Transverse colon (tissue), 4 donors: ENCODE measurements at regions not wholly inside any gene's neighbourhood (a gene's known extent, or its start where the extent isn't known, plus 50 kb on each side); places are given as distances from the start of the nearest gene placed in this dataset.

ENCODE experiments used
- DNase-seq: peaks from one replicate; pipeline ENCODE4 v3.0.0-alpha.2; 2019
- H3K27ac ChIP-seq, 4 donors: fragments of 200-600 bp; sonication (generic); 2 replicates each; pipeline ENCODE4 v1.5.1; 2016 to 2018; ENCODE audit warnings: inconsistent platforms in 4 of 4
- H3K27me3 ChIP-seq: fragments of 200-600 bp; sonication (generic); 2 replicates; pipeline ENCODE4 v1.5.1; 2017; ENCODE audit warnings: inconsistent platforms
- H3K36me3 ChIP-seq, 4 donors: fragments of 200-600 bp; sonication (generic); 2 replicates each; pipeline ENCODE4 v1.5.1; 2017 to 2019; ENCODE audit warnings: inconsistent platforms in 4 of 4
- H3K4me1 ChIP-seq, 4 donors: fragments of 200-600 bp; sonication (generic); 2 replicates each; pipeline ENCODE4 v1.5.1; 2017 to 2020; ENCODE audit warnings: inconsistent platforms in 4 of 4
- H3K4me3 ChIP-seq, 4 donors: fragments of 200-600 bp; sonication (generic); 1 replicate in 1 of 4; 2 replicates in 3 of 4; pipeline versions ENCODE4 v1.5.1 to v1.6.1; 2017 to 2019; ENCODE audit warnings: inconsistent platforms in 4 of 4
- H3K9me3 ChIP-seq, 2 donors: fragments of 200-600 bp; sonication (generic); 2 replicates each; pipeline ENCODE4 v1.5.1; 2017 to 2019; ENCODE audit warnings: inconsistent platforms in 2 of 2
- CTCF ChIP-seq, 5 experiments: fragments of 200-600 bp in 3 of 5; fragments of 450-650 bp in 2 of 5; sonication (generic) in 3 of 5; IDR thresholded peaks; 1 replicate in 2 of 5; 2 replicates in 3 of 5; pipeline ENCODE4 v1.5.1; 2016 to 2017; ENCODE audit warnings: antibody characterized with exemption in 5 of 5, inconsistent platforms in 3 of 5, mild to moderate bottlenecking in 2 of 5, moderate library complexity in 1 of 5
- EP300 ChIP-seq: sonication (generic); formaldehyde crosslinking; IDR thresholded peaks from one replicate; pipeline ENCODE4 v1.6.1; 2017; ENCODE audit warnings: antibody characterized with exemption, low read depth
- POLR2A ChIP-seq: fragments of 450-650 bp; IDR thresholded peaks from one replicate; pipeline ENCODE4 v1.6.1; 2016; ENCODE audit warnings: antibody characterized with exemption, mild to moderate bottlenecking, moderate library complexity
- POLR2AphosphoS5 ChIP-seq, 3 donors: sonication (generic); formaldehyde crosslinking; IDR thresholded peaks; one replicate each; pipeline ENCODE4 v1.6.1; 2016; ENCODE audit warnings: antibody characterized with exemption in 3 of 3
- WGBS, 2 donors: methylation state at CpG; one replicate each; pipeline ENCODE4 v1.1.5; 2018; ENCODE audit warnings: low coverage in 1 of 2; 5-methylcytosine and 5-hydroxymethylcytosine counted together
- in situ Hi-C, 4 donors: fragments of 200-750 bp; cut with MboI; loops; one replicate each; pipeline versions ENCODE4 v1.15.0 to v1.15.1; 2017; ENCODE audit warnings: low sequenced_read_pairs in 3 of 4, low pct_ligation_motif_present in 1 of 4, low pct_unique_long_range_greater_than_20kb in 1 of 4
- intact Hi-C: fragments of 100-400 bp; cut with DNase I; formaldehyde crosslinking; loops from one replicate; pipeline ENCODE4 v1.15.1; 2023; ENCODE audit warnings: low total_unique reads

GRCh38 chr18:54762386-54762785 is 65.9 kb upstream of the RAB27B start:
- no peak overlapping the region for H3K27ac ChIP-seq
- TF ChIP-seq CTCF (IDR thresholded peaks at IDR 0.05): no peak
- H3K4me1 ChIP-seq: peaks cover 0 to 7% (median 2%) of the 10 kb centered on the region in 4 donors
- 58 to 75% methylated on average over 4 to 5 of the region's 5 CpGs for WGBS, 2 donors
- H3K9me3 ChIP-seq: no peaks in the 10 kb centered on the region
- intact Hi-C loops: no loop called here
- no peak overlapping the region for H3K4me3 ChIP-seq
- no peak for DNase-seq
- no peaks in the 10 kb centered on the region for H3K36me3 ChIP-seq
- H3K27me3 ChIP-seq: no peaks in the 10 kb centered on the region
- in situ Hi-C loops: no loop called here

- TF ChIP-seq CTCF (IDR thresholded peaks at IDR 0.05) (no peak), EP300 (no peak), POLR2A (no peak), POLR2AphosphoS5 (IDR thresholded peaks at IDR 0.05) (no peak)
- no peaks in the 10 kb centered on the region for H3K36me3 ChIP-seq
- no peak for DNase-seq
- intact Hi-C loops (no loop called here), in situ Hi-C loops (no loop called here)
- peaks cover 0 to 7% (median 2%) of the 10 kb centered on the region in 4 donors for H3K4me1 ChIP-seq
- H3K27ac ChIP-seq: no peak overlapping the region
- H3K9me3 ChIP-seq: no peaks in the 10 kb centered on the region
- H3K27me3 ChIP-seq: no peaks in the 10 kb centered on the region
- no peak overlapping the region for H3K4me3 ChIP-seq
- 86 to 94% methylated on average over 3 of the region's 3 CpGs for WGBS, 2 donors
Measured at GRCh38 chr18:54764786-54765185, 63.5 kb upstream of the RAB27B start.

GRCh38 chr18:54765636-54766375 is 62.5 kb upstream of the RAB27B start:
- DNase-seq: no peak
- intact Hi-C loops (no loop called here), in situ Hi-C loops (no loop called here)
- no peaks in the 10 kb centered on the region for H3K36me3 ChIP-seq
- H3K27me3 ChIP-seq: no peaks in the 10 kb centered on the region
- WGBS, 2 donors: 64 to 74% methylated on average over 3 of the region's 3 CpGs
- H3K4me3 ChIP-seq: no peak overlapping the region
- H3K4me1 ChIP-seq: peaks cover 0 to 7% (median 2%) of the 10 kb centered on the region in 4 donors
- H3K9me3 ChIP-seq: no peaks in the 10 kb centered on the region
- H3K27ac ChIP-seq: peak overlapping the region in 1 of 4 donors; percentile 2
- TF ChIP-seq EP300 (no peak), POLR2AphosphoS5 (IDR thresholded peaks at IDR 0.05) (no peak), CTCF (IDR thresholded peaks at IDR 0.05) (no peak), POLR2A (no peak)

GRCh38 chr18:54766634-54767033 is 61.6 kb upstream of the RAB27B start:
- H3K4me3 ChIP-seq: no peak overlapping the region
- peaks cover 0 to 7% (median 2%) of the 10 kb centered on the region in 4 donors for H3K4me1 ChIP-seq
- H3K27ac ChIP-seq: peak overlapping the region in 1 of 4 donors; percentile 2
- intact Hi-C loops: no loop called here
- H3K36me3 ChIP-seq: no peaks in the 10 kb centered on the region
- no peaks in the 10 kb centered on the region for H3K27me3 ChIP-seq
- TF ChIP-seq EP300 (no peak), POLR2AphosphoS5 (IDR thresholded peaks at IDR 0.05) (no peak), CTCF (IDR thresholded peaks at IDR 0.05) (no peak), POLR2A (no peak)
- WGBS, 2 donors: 100% methylated on average over 1 of the region's 1 CpG
- in situ Hi-C loops: no loop called here
- H3K9me3 ChIP-seq: no peaks in the 10 kb centered on the region
- DNase-seq: no peak
